ENCODE measurements at regions not wholly inside any gene's neighbourhood (a gene's known extent, or its start where the extent isn't known, plus 50 kb on each side); places are given as distances from the start of the nearest gene placed in this dataset.

GRCh38 chr15:98384328-98385029 is 263.9 kb upstream of the IGF1R start:
- TF ChIP-seq, protein P1, sequence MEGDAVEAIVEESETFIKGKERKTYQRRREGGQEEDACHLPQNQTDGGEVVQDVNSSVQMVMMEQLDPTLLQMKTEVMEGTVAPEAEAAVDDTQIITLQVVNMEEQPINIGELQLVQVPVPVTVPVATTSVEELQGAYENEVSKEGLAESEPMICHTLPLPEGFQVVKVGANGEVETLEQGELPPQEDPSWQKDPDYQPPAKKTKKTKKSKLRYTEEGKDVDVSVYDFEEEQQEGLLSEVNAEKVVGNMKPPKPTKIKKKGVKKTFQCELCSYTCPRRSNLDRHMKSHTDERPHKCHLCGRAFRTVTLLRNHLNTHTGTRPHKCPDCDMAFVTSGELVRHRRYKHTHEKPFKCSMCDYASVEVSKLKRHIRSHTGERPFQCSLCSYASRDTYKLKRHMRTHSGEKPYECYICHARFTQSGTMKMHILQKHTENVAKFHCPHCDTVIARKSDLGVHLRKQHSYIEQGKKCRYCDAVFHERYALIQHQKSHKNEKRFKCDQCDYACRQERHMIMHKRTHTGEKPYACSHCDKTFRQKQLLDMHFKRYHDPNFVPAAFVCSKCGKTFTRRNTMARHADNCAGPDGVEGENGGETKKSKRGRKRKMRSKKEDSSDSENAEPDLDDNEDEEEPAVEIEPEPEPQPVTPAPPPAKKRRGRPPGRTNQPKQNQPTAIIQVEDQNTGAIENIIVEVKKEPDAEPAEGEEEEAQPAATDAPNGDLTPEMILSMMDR (conservative IDR thresholded peaks at IDR 0.05) = no peak
- H3K4me3 Mint-ChIP-seq = no peak overlapping the region
- H3K9me3 Mint-ChIP-seq = peaks cover 14% of the 10 kb centered on the region
- H3K27me3 Mint-ChIP-seq (ENCODE audit: low read depth) = peaks cover 3% of the 10 kb centered on the region
- DNase-seq (ENCODE audit: low read depth, low spot score) = no peak
- H3K36me3 Mint-ChIP-seq (ENCODE audit: low read depth) = no peaks in the 10 kb centered on the region
- H3K27ac Mint-ChIP-seq (ENCODE audit: unreplicated experiment) = no peak overlapping the region
- peaks cover 3% of the 10 kb centered on the region for H3K4me1 Mint-ChIP-seq

GRCh38 chr15:98385752-98386381 is 262.5 kb upstream of the IGF1R start:
- no peak for DNase-seq (ENCODE audit: low read depth, low spot score)
- TF ChIP-seq, protein P1 (conservative IDR thresholded peaks at IDR 0.05) = no peak
- Mint-ChIP-seq H3K4me3 (no peak overlapping the region), H3K27me3 (ENCODE audit: low read depth) (peaks cover 3% of the 10 kb centered on the region), H3K36me3 (ENCODE audit: low read depth) (no peaks in the 10 kb centered on the region), H3K4me1 (peaks cover 4% of the 10 kb centered on the region), H3K27ac (ENCODE audit: unreplicated experiment) (no peak overlapping the region), H3K9me3 (peaks cover 9% of the 10 kb centered on the region)

- no peak for DNase-seq (ENCODE audit: low read depth, low spot score)
- no peaks in the 10 kb centered on the region for H3K36me3 Mint-ChIP-seq (ENCODE audit: low read depth)
- H3K9me3 Mint-ChIP-seq = peaks cover 5% of the 10 kb centered on the region
- H3K4me3 Mint-ChIP-seq = no peak overlapping the region
- H3K4me1 Mint-ChIP-seq = peaks cover 9% of the 10 kb centered on the region
- TF ChIP-seq, protein P1 (conservative IDR thresholded peaks at IDR 0.05) = no peak
- no peaks in the 10 kb centered on the region for H3K27me3 Mint-ChIP-seq (ENCODE audit: low read depth)
- no peak overlapping the region for H3K27ac Mint-ChIP-seq (ENCODE audit: unreplicated experiment)
Measured at GRCh38 chr15:98386561-98386960, 261.8 kb upstream of the IGF1R start.

DNA sequence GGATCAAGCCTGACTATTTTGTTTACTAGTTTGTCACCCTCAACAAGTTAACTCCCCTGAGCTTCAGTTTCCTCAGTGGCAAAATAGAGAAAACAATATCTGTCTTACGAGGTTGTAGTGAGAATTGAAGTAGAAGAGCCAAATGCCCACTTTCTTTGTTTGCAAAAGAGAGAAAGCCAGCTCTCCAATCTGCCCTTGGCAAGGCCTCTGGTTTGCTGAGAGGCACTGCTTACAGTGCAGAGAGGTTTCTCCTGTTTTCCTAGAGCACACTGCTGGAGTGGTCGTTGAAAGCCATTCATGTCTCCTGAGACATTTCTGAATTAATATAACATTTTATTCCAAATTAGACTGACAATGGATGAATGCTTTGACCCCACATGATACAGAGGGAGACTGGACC is 260.5 kb upstream of the IGF1R start:
- TF ChIP-seq, protein P1 (conservative IDR thresholded peaks at IDR 0.05) = no peak
- H3K9me3 Mint-ChIP-seq = no peaks in the 10 kb centered on the region
- H3K4me1 Mint-ChIP-seq = peaks cover 9% of the 10 kb centered on the region
- no peaks in the 10 kb centered on the region for H3K36me3 Mint-ChIP-seq (ENCODE audit: low read depth)
- H3K4me3 Mint-ChIP-seq = no peak overlapping the region
- peaks cover 2% of the 10 kb centered on the region for H3K27me3 Mint-ChIP-seq (ENCODE audit: low read depth)
- no peak for DNase-seq (ENCODE audit: low read depth, low spot score)
- no peak overlapping the region for H3K27ac Mint-ChIP-seq (ENCODE audit: unreplicated experiment)

DNA sequence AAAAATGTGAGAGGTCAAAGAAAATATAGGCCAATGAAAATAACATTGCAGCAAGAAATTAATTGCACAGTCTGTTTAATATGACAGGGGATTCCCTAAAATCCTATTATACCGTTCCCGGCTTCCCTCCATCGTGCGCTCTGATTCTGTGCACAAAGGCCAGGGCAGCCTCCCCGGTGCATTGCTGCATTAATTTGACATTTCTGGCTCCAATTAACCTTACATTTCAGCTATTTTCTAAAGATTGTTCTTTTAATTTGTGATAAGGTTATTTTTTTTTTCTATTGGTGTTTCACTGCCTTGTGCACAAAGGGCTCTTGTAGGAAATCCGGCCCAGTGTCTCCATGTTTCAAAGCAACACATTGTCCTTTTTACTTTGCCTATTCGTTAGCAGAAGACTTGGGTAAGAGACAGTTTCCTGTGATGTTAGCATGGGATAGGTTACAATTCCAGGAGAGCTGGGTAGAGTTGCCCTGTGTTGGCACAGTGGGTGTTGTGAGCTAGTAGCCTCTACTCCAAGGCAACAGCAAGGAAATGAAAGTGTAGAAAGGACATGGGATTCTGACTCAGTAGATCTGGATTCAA is 257.3 kb upstream of the IGF1R start:
- no peak for DNase-seq (ENCODE audit: low read depth, low spot score)
- Mint-ChIP-seq H3K27ac (ENCODE audit: unreplicated experiment) (no peak overlapping the region), H3K27me3 (ENCODE audit: low read depth) (peaks cover 20% of the 10 kb centered on the region), H3K4me1 (peaks cover 6% of the 10 kb centered on the region), H3K9me3 (no peaks in the 10 kb centered on the region), H3K36me3 (ENCODE audit: low read depth) (no peaks in the 10 kb centered on the region), H3K4me3 (no peak overlapping the region)
- TF ChIP-seq, protein P1 (conservative IDR thresholded peaks at IDR 0.05) = no peak
